ENCODE measurements at regions not wholly inside any gene's neighbourhood (a gene's known extent, or its start where the extent isn't known, plus 50 kb on each side); places are given as distances from the start of the nearest gene placed in this dataset.

DNA sequence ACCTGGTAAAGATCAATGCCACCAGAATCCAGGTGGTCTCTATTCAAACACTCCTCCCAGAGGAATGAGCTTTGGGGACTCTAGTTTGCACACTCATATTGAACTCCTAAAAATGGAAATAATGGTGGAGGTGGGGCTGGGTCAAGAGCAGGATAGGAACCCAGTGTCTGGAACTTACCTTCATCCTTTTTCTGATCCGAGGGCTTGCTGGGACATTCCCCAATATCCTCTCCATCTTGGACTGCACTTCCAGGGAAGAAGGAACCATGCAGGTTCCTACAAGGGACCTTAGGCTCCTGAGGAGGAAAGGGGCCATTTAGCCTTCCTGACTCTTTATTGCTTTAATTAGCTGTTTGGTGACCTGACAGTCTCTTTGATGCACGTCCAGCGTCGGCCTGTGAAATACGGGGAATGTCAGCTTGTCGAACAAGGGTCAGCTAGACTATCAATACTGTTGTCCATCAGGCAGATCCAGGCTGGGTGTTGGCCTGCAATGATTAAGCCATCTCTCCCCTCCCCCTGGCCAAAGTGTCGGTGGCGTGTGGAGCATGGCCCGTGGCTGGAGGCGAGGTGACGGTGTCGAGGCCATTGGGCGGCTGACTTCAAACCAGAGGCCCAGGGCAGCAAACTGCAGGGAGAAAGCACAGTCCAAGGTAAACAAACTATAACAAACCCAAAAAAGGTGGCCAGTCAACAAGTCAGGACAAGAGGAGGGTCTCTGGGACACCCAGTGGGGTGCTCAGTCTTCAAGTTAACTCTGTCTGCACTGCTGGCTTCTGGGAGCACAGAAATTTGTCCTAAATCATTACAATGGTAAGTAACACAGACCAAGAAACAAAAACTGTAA, 405.2 kb upstream of the TBX3 start:
- intact Hi-C loops (cut with micrococcal nuclease): no loop called here

DNA sequence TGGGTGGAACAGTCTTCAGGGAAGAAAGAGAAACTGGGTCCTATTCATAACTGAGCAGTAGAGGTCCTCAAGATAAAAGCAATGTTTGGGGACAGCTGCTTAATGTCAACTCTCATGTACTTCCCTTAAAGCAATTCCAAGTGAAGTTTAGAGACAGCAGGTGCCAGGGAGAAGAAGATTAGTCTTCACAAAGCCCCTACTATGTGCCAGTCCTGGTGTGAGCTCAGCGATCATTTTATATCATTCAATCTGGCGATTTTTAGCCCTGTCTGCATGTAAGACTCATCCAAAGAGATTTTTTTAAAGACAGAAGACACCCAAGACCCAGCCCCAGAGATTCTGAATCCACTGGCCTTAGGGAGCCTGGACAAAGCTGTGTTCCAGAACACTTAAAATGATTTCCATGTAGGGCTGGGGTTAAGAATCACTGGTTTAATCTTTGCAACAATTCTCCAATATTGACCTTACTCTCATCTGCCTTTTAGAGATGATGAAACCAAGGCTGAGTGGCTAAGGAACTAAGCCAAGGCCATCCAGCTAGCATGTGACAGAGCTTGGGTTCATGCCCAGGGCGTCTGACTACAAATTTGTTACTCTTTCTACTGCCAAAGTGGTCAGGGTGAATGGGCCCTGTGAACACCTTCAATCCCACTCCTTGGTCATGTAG, 404.5 kb upstream of the TBX3 start:
- no peaks in the 10 kb centered on the region for H3K4me1 Mint-ChIP-seq
- H3K9me3 Mint-ChIP-seq: peaks cover 4% of the 10 kb centered on the region
- DNase-seq: no peak
- H3K27me3 Mint-ChIP-seq: no peaks in the 10 kb centered on the region
- no peaks in the 10 kb centered on the region for H3K36me3 Mint-ChIP-seq (ENCODE audit: low read depth)
- no peak overlapping the region for H3K4me3 Mint-ChIP-seq
- H3K27ac Mint-ChIP-seq: no peak overlapping the region
- intact Hi-C loops (cut with micrococcal nuclease): no loop called here

More for the DNA sequence above, 405.2 kb upstream of the TBX3 start:
- no peak overlapping the region for H3K27ac Mint-ChIP-seq
- no peaks in the 10 kb centered on the region for H3K36me3 Mint-ChIP-seq (ENCODE audit: low read depth)
- H3K4me1 Mint-ChIP-seq: no peaks in the 10 kb centered on the region
- H3K9me3 Mint-ChIP-seq: peaks cover 4% of the 10 kb centered on the region
- no peak overlapping the region for H3K4me3 Mint-ChIP-seq
- no peak for DNase-seq
- no peaks in the 10 kb centered on the region for H3K27me3 Mint-ChIP-seq

DNA sequence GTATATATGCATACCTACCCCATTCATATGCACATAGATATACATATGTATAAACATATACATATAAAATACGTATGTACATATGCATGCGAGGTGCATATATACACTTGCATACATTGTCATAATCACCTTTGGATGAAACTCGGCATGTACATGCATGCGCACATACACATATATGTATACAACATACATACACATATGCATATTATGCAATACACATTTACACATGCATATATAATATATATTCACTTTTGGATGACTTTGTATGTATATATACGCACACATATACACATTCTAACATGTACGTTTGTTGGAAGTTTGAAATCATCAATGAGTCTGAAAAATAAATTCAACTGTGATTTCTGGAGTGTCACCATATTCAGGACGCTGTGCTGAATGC, 401.6 kb upstream of the TBX3 start:
- intact Hi-C loops (cut with micrococcal nuclease): no loop called here
- H3K9me3 Mint-ChIP-seq: no peaks in the 10 kb centered on the region
- no peaks in the 10 kb centered on the region for H3K27me3 Mint-ChIP-seq
- H3K4me1 Mint-ChIP-seq: no peaks in the 10 kb centered on the region
- H3K27ac Mint-ChIP-seq: no peak overlapping the region
- no peaks in the 10 kb centered on the region for H3K36me3 Mint-ChIP-seq (ENCODE audit: low read depth)
- H3K4me3 Mint-ChIP-seq: no peak overlapping the region
- no peak for DNase-seq

DNA sequence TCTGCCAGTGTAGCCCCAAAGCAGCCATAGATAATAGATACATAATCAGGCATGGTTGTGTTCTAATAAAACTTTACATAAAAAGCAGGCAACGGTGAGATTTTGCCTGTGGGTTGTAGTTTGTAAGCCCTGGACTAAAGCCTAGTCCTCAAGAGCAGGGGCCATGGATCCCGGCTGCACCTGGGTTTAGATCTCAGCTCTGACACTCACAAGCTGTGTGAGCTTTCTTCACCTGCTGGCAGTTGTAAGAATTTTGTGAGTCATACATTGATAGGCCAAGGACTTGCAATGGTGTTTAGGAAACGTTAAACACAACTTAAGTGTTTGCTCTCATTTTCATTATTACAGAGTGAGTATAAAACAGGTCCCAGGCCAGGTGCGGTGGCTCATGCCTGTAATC, 395.8 kb upstream of the TBX3 start:
- no peak for DNase-seq
- Mint-ChIP-seq H3K4me3 (no peak overlapping the region), H3K27ac (no peak overlapping the region), H3K9me3 (peaks cover 3% of the 10 kb centered on the region), H3K36me3 (ENCODE audit: low read depth) (no peaks in the 10 kb centered on the region), H3K27me3 (no peaks in the 10 kb centered on the region), H3K4me1 (no peaks in the 10 kb centered on the region)
- intact Hi-C loops (cut with micrococcal nuclease): no loop called here

DNA sequence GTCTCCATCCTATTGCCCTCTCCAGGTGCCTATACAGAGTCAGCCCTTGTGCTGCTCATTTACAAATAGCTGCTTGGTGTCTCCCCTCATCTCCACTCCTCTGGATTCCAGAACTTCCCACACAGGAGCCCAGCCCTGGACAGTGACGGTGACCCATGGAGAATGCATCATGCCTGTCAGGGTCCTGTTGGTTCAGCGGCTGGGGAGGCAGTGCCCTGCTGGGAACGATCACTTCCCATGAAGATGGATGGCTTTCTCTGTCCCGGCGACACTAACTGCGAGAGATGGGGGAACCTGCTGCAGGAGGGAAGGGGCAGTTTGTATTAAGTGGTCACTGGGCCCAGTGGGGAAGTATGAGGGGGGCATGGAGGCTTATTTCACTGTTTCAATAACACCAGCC, 395.0 kb upstream of the TBX3 start:
- no peaks in the 10 kb centered on the region for H3K27me3 Mint-ChIP-seq
- no peaks in the 10 kb centered on the region for H3K4me1 Mint-ChIP-seq
- intact Hi-C loops (cut with micrococcal nuclease): no loop called here
- no peak overlapping the region for H3K4me3 Mint-ChIP-seq
- peaks cover 3% of the 10 kb centered on the region for H3K9me3 Mint-ChIP-seq
- no peak for DNase-seq
- H3K36me3 Mint-ChIP-seq (ENCODE audit: low read depth): no peaks in the 10 kb centered on the region
- no peak overlapping the region for H3K27ac Mint-ChIP-seq

DNA sequence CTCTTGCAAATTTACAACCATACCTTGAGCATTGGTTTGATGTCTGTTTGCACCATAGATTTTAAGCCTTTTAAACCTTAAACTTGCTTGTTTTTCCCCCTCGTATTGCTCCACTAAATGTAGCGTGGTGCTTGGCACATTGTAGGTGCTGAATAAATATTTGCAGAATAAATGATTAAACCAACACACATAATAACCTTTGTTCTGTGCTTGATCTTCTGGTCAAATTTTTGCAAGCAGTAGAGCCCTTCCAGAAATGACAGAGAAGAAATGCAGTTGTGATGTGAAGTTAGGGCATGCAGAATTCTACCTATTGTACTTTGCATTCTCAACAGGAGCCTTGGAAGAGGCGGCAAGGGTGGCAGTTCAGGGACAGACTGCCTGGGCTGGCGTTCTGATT, 394.4 kb upstream of the TBX3 start:
- peaks cover 3% of the 10 kb centered on the region for H3K9me3 Mint-ChIP-seq
- intact Hi-C loops (cut with micrococcal nuclease): no loop called here
- H3K4me3 Mint-ChIP-seq: no peak overlapping the region
- no peaks in the 10 kb centered on the region for H3K27me3 Mint-ChIP-seq
- DNase-seq: no peak
- H3K4me1 Mint-ChIP-seq: no peaks in the 10 kb centered on the region
- no peak overlapping the region for H3K27ac Mint-ChIP-seq
- H3K36me3 Mint-ChIP-seq (ENCODE audit: low read depth): no peaks in the 10 kb centered on the region

DNA sequence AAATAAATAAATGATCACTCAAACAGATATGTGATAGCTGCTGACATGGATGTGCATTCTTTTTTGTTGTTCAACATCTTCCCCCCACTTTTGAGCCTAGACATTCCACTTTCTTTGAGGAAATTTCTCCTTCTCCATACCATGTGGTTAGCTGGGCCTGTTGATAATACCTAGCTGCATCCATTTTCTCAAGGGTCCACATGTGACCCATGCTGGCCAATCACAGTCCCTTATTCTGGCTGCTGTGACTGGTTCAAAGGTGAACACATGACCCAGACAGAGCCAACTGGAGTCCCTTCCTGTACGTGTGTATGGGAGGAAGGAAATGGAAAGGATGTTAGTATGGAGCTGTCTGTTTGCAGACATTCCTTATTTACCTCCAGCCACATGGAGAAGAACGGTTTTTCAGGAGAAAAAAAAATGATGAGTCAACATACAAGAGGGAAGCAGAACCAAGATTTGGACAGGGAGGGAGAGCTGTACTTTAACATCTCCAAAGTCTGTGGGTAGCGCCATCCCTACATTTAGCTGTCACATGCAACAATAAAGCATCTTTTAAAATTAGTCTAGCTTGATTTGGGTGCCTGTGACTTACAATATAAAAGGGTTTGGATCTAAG, 391.7 kb upstream of the TBX3 start:
- H3K4me1 Mint-ChIP-seq: no peaks in the 10 kb centered on the region
- no peak overlapping the region for H3K27ac Mint-ChIP-seq
- H3K36me3 Mint-ChIP-seq (ENCODE audit: low read depth): no peaks in the 10 kb centered on the region
- DNase-seq: no peak
- intact Hi-C loops (cut with micrococcal nuclease): no loop called here
- peaks cover 11% of the 10 kb centered on the region for H3K9me3 Mint-ChIP-seq
- no peaks in the 10 kb centered on the region for H3K27me3 Mint-ChIP-seq
- no peak overlapping the region for H3K4me3 Mint-ChIP-seq

DNA sequence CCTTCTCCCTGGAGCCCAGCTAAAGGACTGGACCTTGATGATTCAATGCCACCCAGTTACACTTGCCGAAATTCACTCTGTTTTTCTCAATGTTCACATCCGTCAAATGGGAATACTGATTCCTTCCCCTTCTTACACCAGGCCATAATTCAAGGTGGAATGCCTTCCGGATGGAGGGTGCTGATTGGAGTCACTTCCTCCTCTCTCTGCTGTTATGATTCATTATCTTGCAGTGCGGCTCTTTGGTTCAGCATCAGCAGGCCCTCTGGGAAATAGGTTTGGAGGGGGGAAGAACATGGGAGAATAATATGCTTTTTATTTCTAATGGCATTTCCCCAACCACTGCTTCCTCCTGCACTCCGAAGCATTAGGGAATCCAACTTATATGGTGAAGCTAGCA, 390.6 kb upstream of the TBX3 start:
- intact Hi-C loops (cut with micrococcal nuclease): no loop called here
- H3K4me1 Mint-ChIP-seq: no peaks in the 10 kb centered on the region

DNA sequence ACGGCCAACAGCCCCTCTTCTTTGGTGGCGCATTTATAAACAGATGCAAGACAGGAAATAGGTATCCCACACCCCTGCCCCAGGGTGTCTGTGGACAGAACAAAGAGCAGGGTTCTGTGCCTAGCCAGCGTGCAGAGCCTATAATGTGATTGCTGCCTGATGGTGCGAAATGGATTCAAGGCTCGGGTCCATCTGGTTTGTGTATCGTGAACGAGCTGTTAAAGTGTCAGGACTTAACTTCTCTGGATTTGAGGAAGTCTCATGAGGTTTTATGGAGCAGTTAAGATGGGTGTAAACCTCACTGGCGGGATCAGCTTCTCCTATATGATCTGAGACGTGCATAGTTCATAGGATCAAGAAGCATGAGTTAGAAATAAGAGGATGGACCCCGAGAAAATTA, 388.7 kb upstream of the TBX3 start:
- no peaks in the 10 kb centered on the region for H3K27me3 Mint-ChIP-seq
- H3K4me1 Mint-ChIP-seq: no peaks in the 10 kb centered on the region
- no peaks in the 10 kb centered on the region for H3K36me3 Mint-ChIP-seq (ENCODE audit: low read depth)
- H3K9me3 Mint-ChIP-seq: peaks cover 11% of the 10 kb centered on the region
- H3K4me3 Mint-ChIP-seq: no peak overlapping the region
- H3K27ac Mint-ChIP-seq: no peak overlapping the region
- DNase-seq: no peak
- intact Hi-C loops (cut with micrococcal nuclease): no loop called here

More for the DNA sequence above, 390.6 kb upstream of the TBX3 start:
- Mint-ChIP-seq H3K36me3 (ENCODE audit: low read depth) (no peaks in the 10 kb centered on the region), H3K4me3 (no peak overlapping the region), H3K27me3 (no peaks in the 10 kb centered on the region), H3K9me3 (peaks cover 11% of the 10 kb centered on the region), H3K27ac (no peak overlapping the region)
- no peak for DNase-seq

DNA sequence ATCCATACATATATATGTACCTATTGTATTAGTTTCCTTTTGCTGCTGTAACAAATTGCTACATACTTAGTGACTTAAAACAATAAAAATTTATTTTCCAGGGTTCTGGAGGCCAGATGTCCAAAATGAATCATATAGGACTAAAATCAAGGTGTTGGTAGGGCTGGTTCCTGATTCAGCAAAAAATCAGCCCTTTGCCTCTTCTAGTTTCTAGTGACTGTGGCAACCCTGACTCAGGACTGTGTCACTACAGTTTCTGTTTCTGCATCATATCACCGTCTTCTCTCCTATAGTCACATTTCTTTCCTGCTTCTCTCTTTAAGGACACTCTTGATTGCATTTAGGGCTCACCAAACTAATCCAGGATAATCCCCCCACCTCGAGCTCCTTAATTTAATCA, 386.3 kb upstream of the TBX3 start:
- H3K9me3 Mint-ChIP-seq: peaks cover 8% of the 10 kb centered on the region
- DNase-seq: no peak
- intact Hi-C loops (cut with micrococcal nuclease): no loop called here
- H3K27me3 Mint-ChIP-seq: no peaks in the 10 kb centered on the region
- H3K36me3 Mint-ChIP-seq (ENCODE audit: low read depth): no peaks in the 10 kb centered on the region
- no peaks in the 10 kb centered on the region for H3K4me1 Mint-ChIP-seq
- no peak overlapping the region for H3K4me3 Mint-ChIP-seq
- no peak overlapping the region for H3K27ac Mint-ChIP-seq

DNA sequence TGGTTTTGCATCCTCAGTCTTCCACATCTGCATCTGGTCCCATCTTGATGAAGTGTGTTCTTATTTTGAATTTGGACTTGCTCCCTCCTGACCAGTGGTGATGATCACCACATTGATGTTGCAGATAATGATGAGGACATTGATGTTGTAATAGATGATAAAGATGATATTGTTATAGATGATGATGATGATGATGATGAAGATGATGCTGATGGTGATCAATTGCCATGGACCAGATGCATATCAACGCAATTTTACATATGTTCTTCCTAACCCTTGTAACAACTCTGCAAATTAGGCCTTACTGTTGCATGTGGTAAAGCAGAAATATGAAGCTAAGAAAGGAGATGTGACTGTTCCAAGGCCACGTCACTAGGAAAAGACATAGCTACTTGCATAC, 380.3 kb upstream of the TBX3 start:
- no peaks in the 10 kb centered on the region for H3K36me3 Mint-ChIP-seq (ENCODE audit: low read depth)
- no peak overlapping the region for H3K27ac Mint-ChIP-seq
- intact Hi-C loops (cut with micrococcal nuclease): no loop called here
- H3K9me3 Mint-ChIP-seq: peaks cover 3% of the 10 kb centered on the region
- H3K4me1 Mint-ChIP-seq: no peaks in the 10 kb centered on the region
- no peak for DNase-seq
- no peaks in the 10 kb centered on the region for H3K27me3 Mint-ChIP-seq
- no peak overlapping the region for H3K4me3 Mint-ChIP-seq

DNA sequence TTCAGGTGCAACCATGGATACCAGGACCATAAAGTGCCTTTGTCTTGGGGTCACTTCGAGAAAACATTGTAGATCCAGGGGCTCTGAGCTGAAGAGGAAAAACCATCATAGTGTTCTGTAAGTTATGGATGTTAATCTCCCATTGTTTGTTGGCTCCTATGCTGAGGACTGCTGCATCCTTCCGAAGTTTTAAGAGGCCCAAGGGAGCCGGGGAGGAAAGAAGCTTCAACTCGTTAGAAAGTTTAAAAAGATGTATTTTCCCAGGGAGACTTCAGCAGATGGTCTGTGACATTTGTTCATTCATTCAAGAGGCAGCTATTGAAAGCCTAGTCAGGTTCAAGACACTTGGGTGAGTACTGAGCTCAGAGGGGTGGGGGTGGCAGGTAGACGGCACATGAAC, 378.8 kb upstream of the TBX3 start:
- Mint-ChIP-seq H3K27me3 (no peaks in the 10 kb centered on the region), H3K36me3 (ENCODE audit: low read depth) (no peaks in the 10 kb centered on the region), H3K4me3 (no peak overlapping the region), H3K27ac (no peak overlapping the region), H3K4me1 (no peaks in the 10 kb centered on the region), H3K9me3 (peaks cover 3% of the 10 kb centered on the region)
- intact Hi-C loops (cut with micrococcal nuclease): no loop called here
- no peak for DNase-seq

DNA sequence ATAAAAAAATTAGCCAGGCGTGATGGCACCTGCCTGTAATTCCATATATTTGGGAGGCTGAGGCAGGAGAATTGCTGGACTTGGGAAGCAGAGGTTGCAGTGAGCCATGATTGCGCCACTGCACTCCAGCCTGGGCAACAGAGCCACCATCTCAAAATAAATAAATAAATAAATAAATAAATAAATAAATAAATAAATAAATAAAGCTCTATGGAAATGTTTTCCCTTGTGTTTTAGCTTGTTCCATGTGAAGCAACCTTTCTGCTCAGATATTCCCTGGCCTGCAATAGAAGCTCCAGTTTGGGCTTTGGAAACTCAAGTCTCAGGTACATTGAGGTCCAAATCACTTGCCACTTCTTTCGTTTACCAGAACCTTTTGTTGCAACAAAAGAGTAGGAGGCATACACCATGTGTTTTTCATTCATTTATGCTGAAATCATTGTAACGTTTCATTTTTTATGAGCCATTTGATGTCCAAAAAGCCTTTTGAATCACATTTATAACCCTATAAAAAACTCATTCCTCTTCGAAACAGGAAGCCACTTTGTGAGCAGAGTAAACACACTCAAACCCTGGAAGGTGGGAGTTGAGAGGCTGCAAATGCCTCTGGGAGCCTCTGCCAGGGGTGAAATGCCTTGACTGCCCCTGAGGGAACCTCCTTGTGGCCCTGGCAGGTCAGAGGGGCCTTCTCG, 376.6 kb upstream of the TBX3 start:
- intact Hi-C loops (cut with micrococcal nuclease): no loop called here
- Mint-ChIP-seq H3K27me3 (no peaks in the 10 kb centered on the region), H3K27ac (no peak overlapping the region), H3K4me1 (no peaks in the 10 kb centered on the region), H3K9me3 (peaks cover 3% of the 10 kb centered on the region), H3K36me3 (ENCODE audit: low read depth) (no peaks in the 10 kb centered on the region), H3K4me3 (no peak overlapping the region)
- no peak for DNase-seq

DNA sequence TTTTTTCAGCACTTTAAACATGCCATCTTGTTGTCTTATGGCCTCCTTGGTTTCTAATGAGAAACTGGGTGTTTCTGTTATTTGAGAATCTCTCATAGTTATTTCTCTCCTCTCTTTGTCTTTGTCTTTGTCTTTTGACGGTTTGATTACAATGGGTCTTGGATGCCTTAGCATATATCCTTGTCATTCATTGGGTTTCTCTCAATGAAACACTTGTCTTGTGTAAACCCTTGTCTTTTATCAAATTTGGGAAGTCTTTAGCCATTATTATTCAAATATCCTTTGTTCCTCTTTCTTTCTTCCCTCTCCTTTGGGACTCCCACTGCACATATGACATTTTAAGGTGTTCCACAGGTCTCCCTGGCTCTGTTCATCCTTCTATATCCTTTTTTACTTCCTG, 373.5 kb upstream of the TBX3 start:
- intact Hi-C loops (cut with micrococcal nuclease): no loop called here
- Mint-ChIP-seq H3K4me3 (no peak overlapping the region), H3K27ac (no peak overlapping the region), H3K36me3 (ENCODE audit: low read depth) (no peaks in the 10 kb centered on the region), H3K4me1 (no peaks in the 10 kb centered on the region), H3K9me3 (no peaks in the 10 kb centered on the region), H3K27me3 (no peaks in the 10 kb centered on the region)
- no peak for DNase-seq

Data from activated CD4-positive, alpha-beta T cell treated with anti-CD3 and anti-CD28 coated beads, Interleukin-2, amount 10 ng/mL, durations not matched to agents 24 days and 14 days (primary cell).